ENCODE measurements at regions not wholly inside any gene's neighbourhood (a gene's known extent, or its start where the extent isn't known, plus 50 kb on each side); places are given as distances from the start of the nearest gene placed in this dataset.

DNA sequence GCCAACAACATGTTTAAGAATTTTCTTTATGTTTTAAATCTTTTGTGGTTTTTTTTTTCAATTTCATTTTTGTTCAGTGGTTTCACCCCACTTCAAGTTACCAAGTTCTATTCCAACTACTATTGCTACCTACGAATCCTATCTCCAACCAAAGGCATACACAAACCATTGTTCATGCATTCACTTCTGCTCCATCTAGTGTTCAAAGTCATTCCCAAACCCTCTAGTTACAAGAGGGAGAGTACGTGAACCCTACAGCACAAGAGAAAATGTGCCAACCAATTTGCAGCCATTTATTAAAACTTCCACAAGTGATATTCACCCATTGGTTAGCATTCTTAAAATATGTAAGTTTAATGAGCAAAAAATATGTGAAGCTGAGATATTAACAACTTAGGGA lies 295.1 kb upstream of the KYNU start:
- Histone ChIP-seq H3K27ac (ENCODE audit: insufficient read depth, low read length, poor library complexity, severe bottlenecking) (no peak overlapping the region), H3K4me1 (ENCODE audit: control insufficient read depth, insufficient read depth, low read length, poor library complexity, severe bottlenecking) (no peaks in the 10 kb centered on the region), H3K27me3 (ENCODE audit: control insufficient read depth, insufficient read depth, low read length) (no peaks in the 10 kb centered on the region), H3K4me3 (ENCODE audit: low read depth, low read length) (no peak overlapping the region), H3K36me3 (ENCODE audit: control insufficient read depth, insufficient read depth, low read length) (no peaks in the 10 kb centered on the region), H3K9me3 (ENCODE audit: control insufficient read depth in 2 of 2, low read length in 2 of 2) (no peaks in the 10 kb centered on the region)
- ATAC-seq (ENCODE audit: low read depth in 2 of 2) (no peak), DNase-seq (no peak)
- Mint-ChIP-seq H3K36me3 (no peaks in the 10 kb centered on the region), H3K4me1 (no peaks in the 10 kb centered on the region), H3K9me3 (peaks cover 4 to 15% (median 6%) of the 10 kb centered on the region in 7 donors), H3K27me3 (no peaks in the 10 kb centered on the region), H3K27ac (no peak overlapping the region), H3K4me3 (no peak overlapping the region)

DNA sequence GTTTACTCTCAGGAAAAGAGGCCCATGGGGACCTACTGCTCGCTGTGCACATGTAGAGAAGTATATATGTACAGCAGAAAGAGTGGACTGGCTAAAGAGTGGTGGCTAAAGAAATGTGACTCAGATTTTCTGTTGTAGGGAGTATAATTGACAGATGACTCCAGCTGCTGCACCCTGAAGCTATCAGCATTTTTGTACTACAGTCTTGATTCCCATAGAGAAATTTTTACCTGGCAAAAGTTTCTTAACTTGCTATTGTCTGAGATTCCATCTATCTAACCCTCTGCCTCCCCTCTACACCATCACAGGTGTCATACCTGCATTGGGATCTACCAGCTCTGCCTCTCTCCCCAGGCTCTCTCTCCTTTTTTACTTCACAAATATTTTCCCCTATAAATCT lies 296.0 kb upstream of the KYNU start:
- H3K36me3 ChIP-seq (ENCODE audit: control insufficient read depth, insufficient read depth, low read length), result no peaks in the 10 kb centered on the region
- ATAC-seq (ENCODE audit: low read depth in 2 of 2) (no peak), DNase-seq (no peak)
- Mint-ChIP-seq H3K27me3 (no peaks in the 10 kb centered on the region), H3K4me3 (no peak overlapping the region), H3K27ac (no peak overlapping the region), H3K4me1 (no peaks in the 10 kb centered on the region), H3K9me3 (peaks cover 4 to 15% (median 6%) of the 10 kb centered on the region in 7 donors), H3K36me3 (no peaks in the 10 kb centered on the region)
- no peaks in the 10 kb centered on the region for H3K4me1 ChIP-seq (ENCODE audit: control insufficient read depth, insufficient read depth, low read length, poor library complexity, severe bottlenecking)
- H3K9me3 ChIP-seq (ENCODE audit: control insufficient read depth in 2 of 2, low read length in 2 of 2), result no peaks in the 10 kb centered on the region
- H3K27ac ChIP-seq (ENCODE audit: insufficient read depth, low read length, poor library complexity, severe bottlenecking), result no peak overlapping the region
- no peaks in the 10 kb centered on the region for H3K27me3 ChIP-seq (ENCODE audit: control insufficient read depth, insufficient read depth, low read length)
- H3K4me3 ChIP-seq (ENCODE audit: low read depth, low read length), result no peak overlapping the region

DNA sequence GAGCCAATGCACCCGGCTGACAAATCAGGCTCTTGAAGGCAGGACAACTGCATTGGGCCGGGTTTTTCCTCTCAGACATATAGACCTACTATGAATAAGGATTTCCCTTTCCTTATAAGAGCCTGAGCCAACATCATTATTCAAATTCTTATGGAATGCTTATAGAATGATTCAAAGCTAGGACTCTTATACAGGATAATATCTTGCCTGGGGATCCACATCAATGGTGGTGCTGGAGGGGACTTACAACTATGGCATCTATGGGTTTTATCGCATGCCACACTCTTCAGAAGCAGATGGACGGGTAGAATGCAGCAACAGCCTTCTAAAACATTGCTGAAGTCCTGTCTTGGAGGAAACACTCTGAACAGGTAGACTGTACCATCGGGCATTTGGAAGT lies 296.8 kb upstream of the KYNU start:
- Histone ChIP-seq H3K36me3 (ENCODE audit: control insufficient read depth, insufficient read depth, low read length) (no peaks in the 10 kb centered on the region), H3K4me1 (ENCODE audit: control insufficient read depth, insufficient read depth, low read length, poor library complexity, severe bottlenecking) (no peaks in the 10 kb centered on the region), H3K4me3 (ENCODE audit: low read depth, low read length) (no peak overlapping the region), H3K27me3 (ENCODE audit: control insufficient read depth, insufficient read depth, low read length) (no peaks in the 10 kb centered on the region), H3K27ac (ENCODE audit: insufficient read depth, low read length, poor library complexity, severe bottlenecking) (no peak overlapping the region), H3K9me3 (ENCODE audit: control insufficient read depth in 2 of 2, low read length in 2 of 2) (no peaks in the 10 kb centered on the region)
- Mint-ChIP-seq H3K4me3 (no peak overlapping the region), H3K36me3 (no peaks in the 10 kb centered on the region), H3K4me1 (no peaks in the 10 kb centered on the region), H3K27me3 (no peaks in the 10 kb centered on the region), H3K9me3 (peaks cover 4 to 15% (median 6%) of the 10 kb centered on the region in 7 donors), H3K27ac (no peak overlapping the region)
- DNase-seq, result no peak
- ATAC-seq (ENCODE audit: low read depth in 2 of 2), result no peak

DNA sequence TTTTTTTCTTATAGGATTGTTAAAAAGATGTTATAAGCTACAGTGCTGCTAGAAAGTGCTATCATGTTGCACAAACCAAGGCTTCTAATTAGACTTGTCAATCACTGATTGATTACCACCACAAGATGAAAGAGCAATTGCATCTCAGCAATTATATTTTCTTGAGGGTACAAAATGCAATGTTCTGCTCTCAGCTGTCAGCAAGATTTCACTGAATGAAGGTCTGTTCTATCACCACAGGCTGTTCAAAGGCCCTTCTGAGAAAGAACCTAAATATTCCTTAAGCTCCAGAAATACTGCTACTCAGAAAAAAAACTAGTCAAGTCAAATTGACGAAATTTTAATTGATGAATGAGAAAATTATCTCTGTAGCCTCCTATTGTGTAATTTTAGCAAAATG lies 301.9 kb upstream of the KYNU start:
- H3K27ac ChIP-seq (ENCODE audit: insufficient read depth, low read length, poor library complexity, severe bottlenecking), result no peak overlapping the region
- H3K36me3 Mint-ChIP-seq, result no peaks in the 10 kb centered on the region
- no peaks in the 10 kb centered on the region for H3K27me3 ChIP-seq (ENCODE audit: control insufficient read depth, insufficient read depth, low read length)
- H3K36me3 ChIP-seq (ENCODE audit: control insufficient read depth, insufficient read depth, low read length), result no peaks in the 10 kb centered on the region
- H3K27ac Mint-ChIP-seq, result no peak overlapping the region
- no peak for ATAC-seq (ENCODE audit: low read depth in 2 of 2)
- H3K9me3 ChIP-seq (ENCODE audit: control insufficient read depth in 2 of 2, low read length in 2 of 2), result no peaks in the 10 kb centered on the region
- no peak overlapping the region for H3K4me3 ChIP-seq (ENCODE audit: low read depth, low read length)
- no peaks in the 10 kb centered on the region for H3K27me3 Mint-ChIP-seq
- no peaks in the 10 kb centered on the region for H3K4me1 Mint-ChIP-seq
- no peaks in the 10 kb centered on the region for H3K4me1 ChIP-seq (ENCODE audit: control insufficient read depth, insufficient read depth, low read length, poor library complexity, severe bottlenecking)
- no peak for DNase-seq
- peaks cover under 1 to 16% (median 5%) of the 10 kb centered on the region in 7 donors for H3K9me3 Mint-ChIP-seq
- H3K4me3 Mint-ChIP-seq, result no peak overlapping the region

DNA sequence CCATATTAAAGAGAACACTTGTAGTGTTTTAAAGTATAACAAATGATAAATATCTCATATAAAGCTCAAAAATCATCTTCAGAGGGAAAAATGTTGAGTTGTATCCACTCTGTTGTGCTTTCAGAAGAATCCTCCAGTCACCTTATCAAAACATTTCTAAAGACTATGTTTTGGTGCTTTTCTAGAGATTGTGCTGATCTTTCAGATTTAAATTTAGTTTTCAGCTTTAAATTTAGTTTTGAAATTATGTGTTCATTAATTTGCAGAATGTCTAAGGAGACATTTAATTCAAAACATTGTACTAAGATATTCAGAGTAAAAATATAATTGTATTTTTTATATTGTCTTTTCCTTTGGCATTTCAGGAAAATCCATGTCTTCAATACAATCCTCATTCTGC lies 303.1 kb upstream of the KYNU start:
- H3K27ac Mint-ChIP-seq, result no peak overlapping the region
- no peaks in the 10 kb centered on the region for H3K27me3 Mint-ChIP-seq
- H3K4me1 Mint-ChIP-seq, result no peaks in the 10 kb centered on the region
- ATAC-seq (ENCODE audit: low read depth in 2 of 2) (no peak), DNase-seq (no peak)
- H3K9me3 Mint-ChIP-seq, result peaks cover 0 to 11% (median 5%) of the 10 kb centered on the region in 7 donors
- Histone ChIP-seq H3K36me3 (ENCODE audit: control insufficient read depth, insufficient read depth, low read length) (no peaks in the 10 kb centered on the region), H3K27me3 (ENCODE audit: control insufficient read depth, insufficient read depth, low read length) (no peaks in the 10 kb centered on the region), H3K27ac (ENCODE audit: insufficient read depth, low read length, poor library complexity, severe bottlenecking) (no peak overlapping the region), H3K9me3 (ENCODE audit: control insufficient read depth in 2 of 2, low read length in 2 of 2) (no peaks in the 10 kb centered on the region), H3K4me3 (ENCODE audit: low read depth, low read length) (no peak overlapping the region), H3K4me1 (ENCODE audit: control insufficient read depth, insufficient read depth, low read length, poor library complexity, severe bottlenecking) (no peaks in the 10 kb centered on the region)
- no peak overlapping the region for H3K4me3 Mint-ChIP-seq
- no peaks in the 10 kb centered on the region for H3K36me3 Mint-ChIP-seq

DNA sequence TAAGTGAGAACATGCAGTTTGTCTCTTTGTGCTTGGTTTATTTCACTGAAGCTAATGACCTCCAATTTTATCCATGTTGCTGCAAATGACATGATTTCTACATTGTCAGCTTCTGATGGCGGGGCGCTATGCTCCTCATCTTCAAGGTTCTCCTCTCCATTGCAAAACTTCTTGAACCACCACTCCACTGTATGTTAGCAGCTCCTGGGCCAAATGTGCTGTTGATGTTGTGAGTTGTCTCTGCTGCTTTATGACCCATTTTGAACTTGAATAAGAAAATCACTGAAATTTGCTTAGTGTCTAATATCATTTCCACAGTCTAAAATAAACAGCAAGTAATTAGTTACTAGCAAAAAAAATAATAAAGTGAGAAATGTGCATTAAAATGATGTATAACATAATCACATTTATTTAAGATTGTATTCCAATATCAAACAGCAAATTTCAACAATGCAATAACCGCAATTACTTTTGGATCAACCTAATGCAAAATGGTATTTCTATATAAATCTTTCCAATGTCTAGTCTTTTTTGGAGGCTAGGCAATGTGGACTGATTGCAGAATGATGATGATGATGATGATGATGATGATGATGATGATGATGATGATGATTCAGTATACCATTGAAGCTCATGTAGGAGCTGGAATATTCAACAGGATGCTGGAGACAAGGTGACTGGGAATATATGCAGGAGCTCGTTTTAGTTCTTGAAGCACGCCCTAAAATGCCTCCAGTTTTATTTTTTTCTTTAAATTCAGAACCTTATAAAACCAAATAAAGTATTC lies 304.9 kb upstream of the KYNU start:
- Histone ChIP-seq H3K27ac (ENCODE audit: insufficient read depth, low read length, poor library complexity, severe bottlenecking) (no peak overlapping the region), H3K36me3 (ENCODE audit: control insufficient read depth, insufficient read depth, low read length) (no peaks in the 10 kb centered on the region), H3K27me3 (ENCODE audit: control insufficient read depth, insufficient read depth, low read length) (no peaks in the 10 kb centered on the region), H3K4me1 (ENCODE audit: control insufficient read depth, insufficient read depth, low read length, poor library complexity, severe bottlenecking) (no peaks in the 10 kb centered on the region), H3K9me3 (ENCODE audit: control insufficient read depth in 2 of 2, low read length in 2 of 2) (no peaks in the 10 kb centered on the region), H3K4me3 (ENCODE audit: low read depth, low read length) (no peak overlapping the region)
- DNase-seq, result no peak
- peaks cover 0 to 11% (median 4%) of the 10 kb centered on the region in 7 donors for H3K9me3 Mint-ChIP-seq
- no peaks in the 10 kb centered on the region for H3K4me1 Mint-ChIP-seq
- no peaks in the 10 kb centered on the region for H3K27me3 Mint-ChIP-seq
- no peaks in the 10 kb centered on the region for H3K36me3 Mint-ChIP-seq
- no peak overlapping the region for H3K27ac Mint-ChIP-seq
- H3K4me3 Mint-ChIP-seq, result no peak overlapping the region
- ATAC-seq (ENCODE audit: low read depth in 2 of 2), result no peak

DNA sequence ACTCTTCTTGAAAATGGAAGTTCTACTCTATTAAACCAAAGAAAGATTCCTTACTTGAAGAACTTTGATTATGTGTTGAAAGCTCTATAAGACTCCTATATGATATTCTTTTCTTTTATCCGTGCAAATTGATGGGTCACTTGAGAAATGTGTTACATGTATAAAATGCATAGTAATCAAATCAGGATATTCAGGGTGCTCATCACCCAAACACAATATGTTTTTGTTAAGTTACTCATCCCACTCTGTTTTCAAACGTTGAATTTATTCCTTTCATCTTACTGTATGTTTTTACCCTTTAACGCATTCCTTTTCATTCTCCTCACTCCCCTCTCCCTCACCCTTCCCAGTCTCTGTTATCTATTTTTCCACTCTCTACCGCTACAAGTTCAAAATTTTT lies 305.5 kb upstream of the KYNU start:
- DNase-seq (no peak), ATAC-seq (ENCODE audit: low read depth in 2 of 2) (no peak)
- Mint-ChIP-seq H3K27me3 (no peaks in the 10 kb centered on the region), H3K4me3 (no peak overlapping the region), H3K4me1 (no peaks in the 10 kb centered on the region), H3K36me3 (no peaks in the 10 kb centered on the region), H3K9me3 (peaks cover 0 to 11% (median 4%) of the 10 kb centered on the region in 7 donors), H3K27ac (no peak overlapping the region)
- H3K4me3 ChIP-seq (ENCODE audit: low read depth, low read length), result no peak overlapping the region
- H3K4me1 ChIP-seq (ENCODE audit: control insufficient read depth, insufficient read depth, low read length, poor library complexity, severe bottlenecking), result no peaks in the 10 kb centered on the region
- H3K27me3 ChIP-seq (ENCODE audit: control insufficient read depth, insufficient read depth, low read length), result no peaks in the 10 kb centered on the region
- no peaks in the 10 kb centered on the region for H3K36me3 ChIP-seq (ENCODE audit: control insufficient read depth, insufficient read depth, low read length)
- H3K27ac ChIP-seq (ENCODE audit: insufficient read depth, low read length, poor library complexity, severe bottlenecking), result no peak overlapping the region
- no peaks in the 10 kb centered on the region for H3K9me3 ChIP-seq (ENCODE audit: control insufficient read depth in 2 of 2, low read length in 2 of 2)

DNA sequence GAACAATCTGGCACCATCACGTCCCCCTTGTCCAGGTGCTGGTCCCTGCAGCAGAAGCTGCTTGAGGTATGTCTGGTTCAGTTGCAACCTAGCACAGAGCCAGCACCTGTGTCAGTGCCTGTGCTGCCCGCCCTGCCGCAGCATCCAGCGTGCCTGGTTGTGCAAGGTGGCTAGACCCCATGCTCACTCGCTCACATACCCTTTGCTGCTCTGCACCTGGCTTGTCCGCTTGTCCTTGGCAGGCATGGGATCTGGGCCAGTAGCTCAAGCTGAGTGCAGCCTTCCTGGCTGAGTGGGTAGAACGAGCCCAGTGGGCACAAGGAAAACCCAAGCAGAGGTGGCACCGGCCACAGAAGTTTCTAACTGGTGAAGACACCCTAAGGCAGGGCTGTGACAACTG lies 314.6 kb upstream of the KYNU start:
- ATAC-seq (ENCODE audit: low read depth in 2 of 2), result peak in 1 of 2 donors; percentile 18
- H3K4me1 ChIP-seq (ENCODE audit: control insufficient read depth, insufficient read depth, low read length, poor library complexity, severe bottlenecking), result no peaks in the 10 kb centered on the region
- Mint-ChIP-seq H3K4me1 (no peaks in the 10 kb centered on the region), H3K27ac (no peak overlapping the region), H3K27me3 (no peaks in the 10 kb centered on the region), H3K36me3 (no peaks in the 10 kb centered on the region), H3K4me3 (no peak overlapping the region), H3K9me3 (peaks cover 0 to 7% (median 4%) of the 10 kb centered on the region in 7 donors)
- no peak overlapping the region for H3K4me3 ChIP-seq (ENCODE audit: low read depth, low read length)
- H3K27ac ChIP-seq (ENCODE audit: insufficient read depth, low read length, poor library complexity, severe bottlenecking), result no peak overlapping the region
- no peaks in the 10 kb centered on the region for H3K36me3 ChIP-seq (ENCODE audit: control insufficient read depth, insufficient read depth, low read length)
- H3K27me3 ChIP-seq (ENCODE audit: control insufficient read depth, insufficient read depth, low read length), result no peaks in the 10 kb centered on the region
- no peak for DNase-seq
- no peaks in the 10 kb centered on the region for H3K9me3 ChIP-seq (ENCODE audit: control insufficient read depth in 2 of 2, low read length in 2 of 2)

Measured in CD4-positive, CD25-positive, alpha-beta regulatory T cell (primary cell).